Heart right ventricle (tissue), 16 donors: ENCODE measurements at regions not wholly inside any gene's neighbourhood (a gene's known extent, or its start where the extent isn't known, plus 50 kb on each side); places are given as distances from the start of the nearest gene placed in this dataset.
A peak's percentile ranks its signal among the peaks of the same experiment; 100 is the strongest.

Source experiments
- ATAC-seq, 8 donors: fragments of 200-7000 bp; cut with Tn5 transposase; one replicate each; pipeline ENCODE4 v1.9.1; 2020; ENCODE audit warnings: mild to moderate bottlenecking in 8 of 8, moderate library complexity in 8 of 8, moderate number of reproducible peaks in 1 of 8
- DNase-seq, 2 donors: peaks; one replicate each; pipeline ENCODE4 v3.0.0-alpha.2; 2020
- H3K27ac ChIP-seq, 10 donors: fragments of 200-600 bp; sonication (generic) in 2 of 10; one replicate each; pipeline versions ENCODE4 v1.5.0 to v1.8.0; 2020 to 2022; ENCODE audit warnings: mild to moderate bottlenecking in 3 of 10
- H3K27me3 ChIP-seq, 7 donors: fragments of 200-600 bp; one replicate each; pipeline ENCODE4 v1.8.0; 2021 to 2022; ENCODE audit warnings: mild to moderate bottlenecking in 2 of 7
- H3K36me3 ChIP-seq, 9 donors: fragments of 200-600 bp; sonication (generic) in 1 of 9; one replicate each; pipeline versions ENCODE4 v1.5.0 to v1.8.0; 2020 to 2022; ENCODE audit warnings: mild to moderate bottlenecking in 2 of 9
- H3K4me1 ChIP-seq, 9 donors: fragments of 200-600 bp; sonication (generic) in 1 of 9; one replicate each; pipeline versions ENCODE4 v1.5.0 to v1.8.0; 2020 to 2022; ENCODE audit warnings: mild to moderate bottlenecking in 4 of 9
- H3K4me3 ChIP-seq, 10 donors: fragments of 200-600 bp; sonication (generic) in 2 of 10; one replicate each; pipeline versions ENCODE4 v1.5.0 to v1.8.0; 2020 to 2022; ENCODE audit warnings: mild to moderate bottlenecking in 7 of 10, moderate library complexity in 2 of 10
- H3K9me3 ChIP-seq, 11 donors: fragments of 200-600 bp in 10 of 11; sonication (generic) in 2 of 11; one replicate each; pipeline versions ENCODE4 v1.5.0 to v1.8.0; 2013 to 2022; ENCODE audit warnings: mild to moderate bottlenecking in 2 of 11, control low read depth in 1 of 11, moderate library complexity in 1 of 11
- WGBS, 2 donors: extraction: QIAGEN DNeasy Blood & Tissue Kit; methylation state at CpG; one replicate each; pipeline ENCODE4 v1.1.7; 2013; ENCODE audit warnings: inconsistent platforms in 1 of 2; 5-methylcytosine and 5-hydroxymethylcytosine counted together
- intact Hi-C, 10 donors: fragments of 100-400 bp; cut with DNase I; formaldehyde crosslinking; loops; one replicate each; pipeline versions ENCODE4 v1.11.1 to v1.14.2; 2022
- TF ChIP-seq, protein P1 (sequence below), 9 donors: fragments of 200-600 bp; sonication (generic) in 2 of 9; IDR thresholded peaks; one replicate each; pipeline versions ENCODE4 v1.5.0 to v1.8.0; 2021 to 2022; ENCODE audit warnings: antibody characterized with exemption in 9 of 9, mild to moderate bottlenecking in 5 of 9, moderate library complexity in 1 of 9
- donor health status: Arrhythmogenic right ventricular cardiomyopathy.
- donor health status: ischemic (EF 13 %, LVEDD 7.1; RV severe dilation, severe dysfunction).
- donor health status: healthy with polysubstance abuse.
- donor health status: DM: no; HTN: yes; CAD: no.
- donor health status: DM: no; HTN: no; CAD: no.
- donor health status: ischemic (EF 25% LVEDD 6.9; RV normal size, moderate dysfunction).
- donor health status: ischemic (EF 25% LVEDD 5.7; RV mildly dilated, moderate dysfunction).
- donor health status: healthy.
- donor health status: DM: yes; HTN: yes; CAD: no.
- donor health status: Ischemic cardiomyopathy.
- donor health status: ischemic (EF 35%, LVEDD 5.7; RV mildly dilated, moderate dysfunction).
- donor health status: nonischemic (EF 11% LVEDD 7.7; RV severe dilation, severe dysfunction).
- donor health status: DM: yes; HTN: yes; CAD: no.
- donor health status: PGD.
- donor health status: ischemic (EF 29% LVEDD 5.4; RV normal size, mild dysfunction).
- donor health status: nonischemic (EF 23%, LVEDD 6.1; RV moderate dilation, normal function).

DNA sequence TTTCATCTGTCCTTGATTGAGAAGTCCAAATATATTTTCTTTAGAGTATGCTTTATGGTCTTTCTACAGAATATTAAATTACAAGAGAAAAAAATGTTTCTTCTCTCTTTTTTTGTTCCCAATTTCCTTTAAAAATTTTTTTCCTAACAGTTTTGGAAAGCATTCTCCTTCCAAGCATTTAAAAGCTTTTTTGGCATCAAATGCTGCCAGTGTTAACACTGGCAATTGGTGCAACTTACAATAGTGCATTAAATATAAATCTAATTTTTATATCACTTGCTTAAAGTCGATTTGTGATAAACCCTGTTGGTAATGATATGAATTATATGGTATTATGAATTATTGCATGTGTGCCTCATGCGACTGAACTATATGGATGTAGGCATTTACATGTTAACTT is 165.9 kb upstream of the ELL2 start:
- Histone ChIP-seq H3K9me3 (no peaks in the 10 kb centered on the region), H3K36me3 (no peaks in the 10 kb centered on the region), H3K4me3 (no peak overlapping the region), H3K27me3 (no peaks in the 10 kb centered on the region), H3K4me1 (peaks cover 0 to 29% (median 8%) of the 10 kb centered on the region in 9 donors), H3K27ac (no peak overlapping the region)
- intact Hi-C loops = loop anchor here in 2 of 10 donors (10.0 kb wide), 2 partner anchors 207 to 263 kb away; no protein-coding TSS in a partner anchor
- TF ChIP-seq, protein P1, sequence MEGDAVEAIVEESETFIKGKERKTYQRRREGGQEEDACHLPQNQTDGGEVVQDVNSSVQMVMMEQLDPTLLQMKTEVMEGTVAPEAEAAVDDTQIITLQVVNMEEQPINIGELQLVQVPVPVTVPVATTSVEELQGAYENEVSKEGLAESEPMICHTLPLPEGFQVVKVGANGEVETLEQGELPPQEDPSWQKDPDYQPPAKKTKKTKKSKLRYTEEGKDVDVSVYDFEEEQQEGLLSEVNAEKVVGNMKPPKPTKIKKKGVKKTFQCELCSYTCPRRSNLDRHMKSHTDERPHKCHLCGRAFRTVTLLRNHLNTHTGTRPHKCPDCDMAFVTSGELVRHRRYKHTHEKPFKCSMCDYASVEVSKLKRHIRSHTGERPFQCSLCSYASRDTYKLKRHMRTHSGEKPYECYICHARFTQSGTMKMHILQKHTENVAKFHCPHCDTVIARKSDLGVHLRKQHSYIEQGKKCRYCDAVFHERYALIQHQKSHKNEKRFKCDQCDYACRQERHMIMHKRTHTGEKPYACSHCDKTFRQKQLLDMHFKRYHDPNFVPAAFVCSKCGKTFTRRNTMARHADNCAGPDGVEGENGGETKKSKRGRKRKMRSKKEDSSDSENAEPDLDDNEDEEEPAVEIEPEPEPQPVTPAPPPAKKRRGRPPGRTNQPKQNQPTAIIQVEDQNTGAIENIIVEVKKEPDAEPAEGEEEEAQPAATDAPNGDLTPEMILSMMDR (IDR thresholded peaks at IDR 0.05) = no peak
- 77 to 82% methylated on average over 2 of the region's 2 CpGs for WGBS, 2 donors
- DNase-seq (no peak), ATAC-seq (no peak)

DNA sequence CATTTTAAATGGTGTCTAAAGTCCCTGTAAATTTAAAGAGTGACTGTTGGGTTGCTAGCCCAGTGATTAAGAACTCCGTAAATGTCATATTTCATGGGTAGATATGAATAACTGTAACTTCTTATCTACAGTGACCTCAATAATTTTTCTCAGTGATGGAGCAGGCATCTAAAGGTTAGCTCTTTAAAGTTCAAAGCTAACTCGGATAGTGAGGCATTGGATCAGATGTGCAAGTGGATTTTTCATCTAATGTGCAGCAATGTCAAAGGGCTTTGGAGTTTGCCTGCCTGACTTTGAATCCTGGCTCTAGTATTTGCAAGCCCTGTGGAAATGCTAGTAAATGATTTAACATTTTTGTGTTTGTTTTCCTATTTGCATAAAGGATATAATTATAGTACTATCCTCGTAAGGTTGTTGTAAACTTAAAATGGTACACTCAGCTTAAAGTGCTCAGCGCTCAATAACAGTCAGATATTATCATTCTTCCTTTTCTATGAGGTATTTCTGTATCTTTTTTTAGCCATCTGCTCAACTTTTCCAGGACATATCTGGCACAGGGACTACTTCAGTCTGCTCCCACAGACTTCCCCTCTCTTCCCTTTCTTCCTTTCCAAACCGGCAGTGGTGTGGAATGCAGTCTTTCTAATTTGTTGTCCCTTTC is 163.7 kb upstream of the ELL2 start:
- peak in 1 of 2 donors; percentile 9 for DNase-seq
- no peaks in the 10 kb centered on the region for H3K27me3 ChIP-seq
- H3K4me1 ChIP-seq = peaks cover 0 to 29% (median 8%) of the 10 kb centered on the region in 9 donors
- WGBS, 2 donors = 20 to 24% methylated on average over 5 of the region's 5 CpGs
- H3K36me3 ChIP-seq = no peaks in the 10 kb centered on the region
- peak overlapping the region in 5 of 10 donors; percentile 9 to 61 (median 14) for H3K27ac ChIP-seq
- peak overlapping the region in 6 of 10 donors; percentile 4 to 28 (median 19) for H3K4me3 ChIP-seq
- peak; percentile 33 to 93 (median 80) for ATAC-seq
- no peaks in the 10 kb centered on the region for H3K9me3 ChIP-seq
- TF ChIP-seq, protein P1 (IDR thresholded peaks at IDR 0.05) = no peak
- intact Hi-C loops = loop anchor here in 2 of 10 donors (10.0 kb wide), 2 partner anchors 209 to 261 kb away; no protein-coding TSS in a partner anchor

DNA sequence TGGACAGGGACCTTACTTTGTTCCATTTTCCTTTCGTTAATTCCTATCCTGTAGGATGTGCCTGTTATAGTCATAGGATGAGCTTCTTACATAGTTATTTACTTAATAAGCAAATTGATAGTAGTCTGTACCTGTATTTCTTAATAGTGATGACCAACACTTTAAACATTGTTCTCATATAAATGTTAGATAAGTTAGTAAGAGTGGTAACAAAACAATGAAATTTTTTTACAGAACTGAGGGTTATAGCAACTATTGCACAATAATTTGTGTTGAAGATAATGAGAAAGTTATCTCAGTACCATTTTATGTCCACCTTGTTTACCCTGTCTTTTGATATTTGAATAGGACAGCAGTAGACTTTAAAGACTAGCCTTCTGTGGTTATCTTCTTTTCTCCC is 162.9 kb upstream of the ELL2 start:
- 80 to 81% methylated on average over 1 of the region's 1 CpG for WGBS, 2 donors
- TF ChIP-seq, protein P1 (IDR thresholded peaks at IDR 0.05) = no peak
- Histone ChIP-seq H3K4me1 (peaks cover 0 to 29% (median 8%) of the 10 kb centered on the region in 9 donors), H3K27me3 (no peaks in the 10 kb centered on the region), H3K27ac (no peak overlapping the region), H3K4me3 (no peak overlapping the region), H3K9me3 (no peaks in the 10 kb centered on the region), H3K36me3 (no peaks in the 10 kb centered on the region)
- ATAC-seq (no peak), DNase-seq (no peak)
- intact Hi-C loops = loop anchor here in 2 of 10 donors (10.0 kb wide), 2 partner anchors 210 to 260 kb away; no protein-coding TSS in a partner anchor

DNA sequence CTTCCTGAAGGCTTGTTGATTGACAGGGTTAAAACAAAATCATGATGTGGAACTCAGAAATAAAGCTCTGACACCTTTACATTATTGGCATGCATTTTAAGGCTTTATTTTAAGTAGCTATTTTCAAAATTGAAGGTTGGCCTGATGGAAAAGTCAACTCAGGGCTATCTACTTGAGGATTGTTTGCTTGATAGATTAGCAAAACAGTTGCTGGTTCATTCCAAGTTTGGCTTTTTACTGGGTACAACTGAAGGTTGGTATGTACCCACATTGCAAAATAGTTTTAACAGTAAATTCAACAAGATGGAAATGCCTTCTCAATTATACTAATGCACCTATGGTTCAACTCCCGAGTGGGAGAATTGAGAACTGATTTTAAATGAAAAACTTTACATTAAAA is 161.8 kb upstream of the ELL2 start:
- 92 to 95% methylated on average over 1 of the region's 1 CpG for WGBS, 2 donors
- Histone ChIP-seq H3K36me3 (no peaks in the 10 kb centered on the region), H3K27ac (no peak overlapping the region), H3K4me3 (no peak overlapping the region), H3K9me3 (no peaks in the 10 kb centered on the region), H3K4me1 (peaks cover 0 to 29% (median 8%) of the 10 kb centered on the region in 9 donors), H3K27me3 (no peaks in the 10 kb centered on the region)
- intact Hi-C loops = loop anchor here in 2 of 10 donors (10.0 kb wide), 2 partner anchors 211 to 259 kb away; no protein-coding TSS in a partner anchor
- ATAC-seq (no peak), DNase-seq (no peak)
- TF ChIP-seq, protein P1 (IDR thresholded peaks at IDR 0.05) = no peak
